Neural crest cell (in vitro differentiated cells): ENCODE measurements at regions not wholly inside any gene's neighbourhood (a gene's known extent, or its start where the extent isn't known, plus 50 kb on each side); places are given as distances from the start of the nearest gene placed in this dataset.
"Not testable (repeated sequence)": the region's sequence is repeated elsewhere in the genome, so short reads cannot be mapped to it uniquely, and the experiment has no call there.

Experiments
- DNase-seq: peaks from one replicate; pipeline ENCODE4 v3.0.0; 2021; ENCODE audit warnings: low read depth, mixed read lengths, low spot score
- H3K27ac Mint-ChIP-seq: one replicate; pipeline ENCODE4 v1.8.0; 2021; ENCODE audit warnings: mild to moderate bottlenecking, mixed read lengths; ENCODE audit not compliant: unreplicated experiment
- H3K27me3 Mint-ChIP-seq: 2 replicates; pipeline ENCODE4 v1.8.0; 2021; ENCODE audit warnings: low read depth, mild to moderate bottlenecking, mixed read lengths
- H3K36me3 Mint-ChIP-seq: 2 replicates; pipeline ENCODE4 v1.8.0; 2021; ENCODE audit warnings: low read depth, mild to moderate bottlenecking, mixed read lengths
- H3K4me1 Mint-ChIP-seq: 2 replicates; pipeline ENCODE4 v1.8.0; 2021; ENCODE audit warnings: mixed read lengths
- H3K4me3 Mint-ChIP-seq: one replicate; pipeline ENCODE4 v1.8.0; 2021; ENCODE audit warnings: mild to moderate bottlenecking, mixed read lengths
- H3K9me3 Mint-ChIP-seq: 2 replicates; pipeline ENCODE4 v1.8.0; 2021; ENCODE audit warnings: mixed read lengths
- CTCF ChIP-seq: fragments of 200-600 bp; sonication (generic); conservative IDR thresholded peaks from 2 replicates; pipeline ENCODE4 v1.5.0; 2021; ENCODE audit warnings: antibody characterized with exemption, mild to moderate bottlenecking

DNA sequence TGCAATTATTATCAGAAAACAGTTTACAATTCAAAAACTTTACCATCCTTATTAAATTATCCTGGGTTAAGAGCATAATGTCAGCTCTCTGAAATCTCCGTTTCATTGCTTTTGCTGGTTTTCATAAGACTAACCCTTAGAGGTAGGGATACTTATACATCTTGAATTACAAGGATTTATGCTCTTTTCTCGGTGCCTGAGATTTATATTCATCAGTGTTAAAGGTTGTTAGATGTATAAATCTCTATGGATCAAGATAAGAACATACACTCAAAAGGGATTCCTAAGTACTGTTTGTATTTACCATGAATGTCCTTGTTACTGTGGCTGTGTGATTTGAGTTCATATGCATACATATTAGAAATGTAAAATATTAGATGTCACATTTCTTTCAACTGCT, 684.7 kb downstream of the EFNA5 start:
- Mint-ChIP-seq H3K27ac (no peak overlapping the region), H3K9me3 (no peaks in the 10 kb centered on the region), H3K4me3 (no peak overlapping the region), H3K4me1 (no peaks in the 10 kb centered on the region), H3K36me3 (no peaks in the 10 kb centered on the region), H3K27me3 (peaks cover 2% of the 10 kb centered on the region)
- no peak for DNase-seq
- no peak for TF ChIP-seq CTCF

GRCh38 chr5:106985174-106985573, 685.6 kb downstream of the EFNA5 start:
- Mint-ChIP-seq H3K9me3 (no peaks in the 10 kb centered on the region), H3K27ac (no peak overlapping the region), H3K4me1 (no peaks in the 10 kb centered on the region), H3K4me3 (no peak overlapping the region), H3K36me3 (no peaks in the 10 kb centered on the region), H3K27me3 (peaks cover 7% of the 10 kb centered on the region)
- TF ChIP-seq CTCF = no peak
- DNase-seq = no peak

DNA sequence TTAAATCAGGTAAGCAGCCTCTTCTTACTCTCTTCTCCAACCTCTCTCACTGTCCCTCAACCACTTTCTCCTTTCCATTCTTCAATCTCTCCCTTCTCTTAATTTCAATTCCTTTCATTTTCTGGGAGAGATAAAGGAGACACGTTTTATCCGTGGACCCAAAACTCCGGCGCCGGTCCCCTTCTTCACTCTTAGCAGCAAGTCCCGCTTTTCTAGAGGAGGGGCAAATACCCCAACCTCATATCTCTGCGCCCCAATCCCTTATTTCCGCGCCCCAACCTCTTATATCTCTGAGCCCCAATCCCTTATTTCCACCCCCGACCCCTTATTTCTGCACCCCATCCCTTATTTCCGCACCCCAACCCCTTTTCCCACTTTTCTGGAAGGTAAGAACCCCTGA, 691.6 kb downstream of the EFNA5 start:
- H3K4me1 Mint-ChIP-seq = not testable (repeated sequence)
- H3K27me3 Mint-ChIP-seq = peaks cover 25% of the 10 kb centered on the region

DNA sequence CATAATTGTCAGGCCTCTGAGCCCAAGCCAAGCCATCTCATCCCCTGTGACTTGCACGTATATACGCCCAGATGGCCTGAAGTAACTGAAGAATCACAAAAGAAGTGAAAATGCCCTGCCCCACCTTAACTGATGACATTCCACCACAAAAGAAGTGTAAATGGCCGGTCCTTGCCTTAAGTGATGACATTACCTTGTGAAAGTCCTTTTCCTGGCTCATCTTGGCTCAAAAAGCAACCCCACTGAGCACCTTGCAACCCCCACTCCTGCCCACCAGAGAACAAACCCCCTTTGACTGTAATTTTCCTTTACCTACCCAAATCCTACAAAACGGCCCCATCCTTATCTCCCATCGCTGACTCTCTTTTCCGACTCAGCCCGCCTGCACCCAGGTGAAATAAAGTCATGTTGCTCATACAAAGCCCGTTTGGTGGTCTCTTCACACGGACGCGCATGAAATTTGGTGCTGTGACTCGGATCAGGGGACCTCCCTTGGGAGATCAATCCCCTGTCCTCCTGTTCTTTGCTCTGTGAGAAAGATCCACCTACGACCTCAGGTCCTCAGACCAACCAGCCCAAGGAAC, 692.1 kb downstream of the EFNA5 start:
- not testable (repeated sequence) for H3K4me1 Mint-ChIP-seq, DNase-seq, H3K9me3 Mint-ChIP-seq, H3K36me3 Mint-ChIP-seq, H3K27ac Mint-ChIP-seq, H3K4me3 Mint-ChIP-seq
- H3K27me3 Mint-ChIP-seq = peaks cover 25% of the 10 kb centered on the region

More for the DNA sequence above, 691.6 kb downstream of the EFNA5 start:
- not testable (repeated sequence) for H3K9me3 Mint-ChIP-seq, H3K36me3 Mint-ChIP-seq, DNase-seq, H3K4me3 Mint-ChIP-seq, H3K27ac Mint-ChIP-seq

DNA sequence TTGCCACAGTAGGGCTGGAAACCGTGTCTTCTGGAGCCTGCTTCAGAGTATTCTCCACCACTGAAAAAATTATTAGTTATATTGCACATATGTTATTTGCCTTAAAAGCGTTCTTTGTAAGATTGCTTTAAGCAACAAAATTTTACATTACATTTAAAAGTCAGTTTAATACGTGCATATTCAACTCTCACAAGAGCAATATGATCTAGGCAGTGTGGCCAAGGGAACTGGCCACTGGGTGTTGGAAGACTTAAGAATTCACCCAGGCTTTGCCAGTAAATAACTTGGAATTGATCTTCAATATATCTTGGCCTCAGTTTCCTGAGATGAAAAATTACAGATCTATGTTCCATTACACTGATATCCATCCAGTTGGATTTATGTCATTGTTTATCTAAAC, 694.4 kb downstream of the EFNA5 start:
- no peak overlapping the region for H3K4me3 Mint-ChIP-seq
- H3K27me3 Mint-ChIP-seq = peaks cover 25% of the 10 kb centered on the region
- no peak for TF ChIP-seq CTCF
- DNase-seq = no peak
- no peaks in the 10 kb centered on the region for H3K36me3 Mint-ChIP-seq
- peaks cover 3% of the 10 kb centered on the region for H3K9me3 Mint-ChIP-seq
- H3K27ac Mint-ChIP-seq = no peak overlapping the region
- no peaks in the 10 kb centered on the region for H3K4me1 Mint-ChIP-seq

DNA sequence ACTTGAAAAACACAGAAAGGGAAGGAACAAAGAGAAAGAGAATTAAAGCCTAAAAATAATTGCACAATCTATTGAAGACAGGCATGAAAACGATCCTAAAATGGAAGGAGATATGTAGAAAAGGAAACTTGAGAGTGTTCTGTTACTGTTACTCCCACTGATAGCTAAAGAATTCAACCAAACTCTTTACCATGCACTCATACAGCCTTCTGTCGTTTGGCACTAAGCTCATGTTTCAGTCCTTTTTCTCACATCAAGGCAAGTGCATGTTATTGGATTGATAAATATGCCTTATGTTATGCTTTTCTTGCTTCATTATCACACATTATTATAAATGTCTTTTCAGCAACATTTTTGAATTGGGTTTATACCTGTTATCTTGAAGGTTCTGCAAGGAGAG, 696.5 kb downstream of the EFNA5 start:
- H3K4me1 Mint-ChIP-seq = no peaks in the 10 kb centered on the region
- H3K27ac Mint-ChIP-seq = no peak overlapping the region
- no peak for DNase-seq
- no peak overlapping the region for H3K4me3 Mint-ChIP-seq
- H3K36me3 Mint-ChIP-seq = no peaks in the 10 kb centered on the region
- H3K9me3 Mint-ChIP-seq = no peaks in the 10 kb centered on the region
- no peak for TF ChIP-seq CTCF
- H3K27me3 Mint-ChIP-seq = peaks cover 8% of the 10 kb centered on the region
